ENCODE measurements at regions not wholly inside any gene's neighbourhood (a gene's known extent, or its start where the extent isn't known, plus 50 kb on each side); places are given as distances from the start of the nearest gene placed in this dataset.
"Not testable (repeated sequence)": the region's sequence is repeated elsewhere in the genome, so short reads cannot be mapped to it uniquely, and the experiment has no call there.

DNA sequence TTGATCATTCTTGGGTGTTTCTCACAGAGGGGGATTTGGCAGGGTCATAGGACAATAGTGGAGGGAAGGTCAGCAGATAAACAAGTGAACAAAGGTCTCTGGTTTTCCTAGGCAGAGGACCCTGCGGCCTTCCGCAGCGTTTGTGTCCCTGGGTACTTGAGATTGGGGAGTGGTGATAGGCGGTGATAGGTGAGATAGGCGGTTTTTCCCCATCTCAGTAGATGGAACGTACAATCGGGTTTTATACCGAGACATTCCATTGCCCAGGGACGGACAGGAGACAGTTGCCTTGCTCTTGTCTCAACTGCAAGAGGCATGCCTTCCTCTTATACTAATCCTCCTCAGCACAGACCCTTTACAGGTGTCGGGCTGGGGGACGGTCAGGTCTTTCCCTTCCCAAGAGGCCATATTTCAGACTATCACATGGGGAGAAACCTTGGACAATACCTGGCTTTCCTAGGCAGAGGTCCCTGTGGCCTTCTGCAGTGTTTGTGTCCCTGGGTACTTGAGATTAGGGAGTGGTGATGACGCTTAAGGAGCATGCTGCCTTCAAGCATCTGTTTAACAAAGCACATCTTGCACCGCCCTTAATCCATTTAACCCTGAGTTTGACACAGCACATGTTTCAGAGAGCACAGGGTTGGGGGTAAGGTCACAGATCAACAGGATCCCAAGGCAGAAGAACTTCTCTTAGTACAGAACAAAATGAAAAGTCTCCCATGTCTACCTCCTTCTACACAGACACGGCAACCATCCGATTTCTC, 86.2 kb downstream of the OR2B2 start:
- DNase-seq: peak; percentile 31

- peak; percentile 36 for DNase-seq
Measured at GRCh38 chr6:27825025-27825793, 87.0 kb downstream of the OR2B2 start.

DNA sequence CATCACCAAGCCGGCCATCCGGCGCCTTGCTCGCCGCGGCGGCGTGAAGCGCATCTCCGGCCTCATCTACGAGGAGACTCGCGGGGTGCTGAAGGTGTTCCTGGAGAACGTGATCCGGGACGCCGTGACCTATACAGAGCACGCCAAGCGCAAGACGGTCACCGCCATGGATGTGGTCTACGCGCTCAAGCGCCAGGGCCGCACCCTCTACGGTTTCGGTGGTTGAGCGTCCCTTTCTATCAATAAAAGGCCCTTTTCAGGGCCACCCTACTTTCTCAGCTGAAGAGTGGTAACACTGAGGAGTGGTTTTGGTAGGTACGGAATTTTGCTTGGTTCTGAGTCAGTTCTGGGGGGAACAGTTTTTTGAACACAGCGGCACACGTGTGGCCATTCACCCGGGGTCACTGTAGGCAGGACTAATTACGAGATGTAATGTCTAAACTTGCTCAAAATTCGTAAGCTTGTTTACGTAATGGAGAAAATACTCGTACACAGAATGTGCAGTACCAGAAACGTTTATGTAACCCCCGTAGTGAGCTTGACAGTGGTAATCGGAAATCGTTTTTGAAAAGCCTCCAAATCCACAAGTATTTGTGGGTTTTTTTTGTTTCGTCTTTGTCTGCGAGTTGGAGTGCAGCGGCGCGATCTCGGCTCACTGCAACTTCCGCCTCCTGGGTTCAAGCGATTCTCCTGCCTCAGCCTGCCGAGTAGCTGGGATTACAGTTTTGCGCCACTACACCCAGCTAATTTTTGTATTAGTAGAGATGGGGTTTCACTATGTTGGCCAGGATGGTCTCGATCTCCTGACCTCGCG, 87.8 kb downstream of the OR2B2 start:
- DNase-seq: peak; percentile 60

DNA sequence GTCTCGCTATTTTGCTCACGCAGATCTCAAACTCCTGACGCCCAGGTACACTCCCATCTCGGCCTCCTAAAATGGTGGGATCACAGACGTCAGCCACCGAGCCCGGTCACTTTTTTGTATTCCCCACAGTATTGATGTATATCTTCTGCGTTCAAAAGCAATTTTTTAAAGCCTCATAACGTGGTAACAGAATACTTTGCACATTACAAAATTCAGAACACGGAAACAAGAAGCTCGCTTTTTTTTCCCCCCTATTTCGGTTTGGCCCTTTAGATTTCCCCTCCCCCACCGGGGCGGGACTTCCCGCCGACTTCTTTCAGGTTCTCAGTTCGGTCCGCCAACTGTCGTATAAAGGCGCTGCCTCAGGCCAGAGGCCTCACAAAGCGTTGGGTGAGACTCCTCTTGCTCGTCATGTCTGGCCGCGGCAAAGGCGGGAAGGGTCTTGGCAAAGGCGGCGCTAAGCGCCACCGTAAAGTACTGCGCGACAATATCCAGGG, 88.4 kb downstream of the OR2B2 start:
- DNase-seq: peak; percentile 74

DNA sequence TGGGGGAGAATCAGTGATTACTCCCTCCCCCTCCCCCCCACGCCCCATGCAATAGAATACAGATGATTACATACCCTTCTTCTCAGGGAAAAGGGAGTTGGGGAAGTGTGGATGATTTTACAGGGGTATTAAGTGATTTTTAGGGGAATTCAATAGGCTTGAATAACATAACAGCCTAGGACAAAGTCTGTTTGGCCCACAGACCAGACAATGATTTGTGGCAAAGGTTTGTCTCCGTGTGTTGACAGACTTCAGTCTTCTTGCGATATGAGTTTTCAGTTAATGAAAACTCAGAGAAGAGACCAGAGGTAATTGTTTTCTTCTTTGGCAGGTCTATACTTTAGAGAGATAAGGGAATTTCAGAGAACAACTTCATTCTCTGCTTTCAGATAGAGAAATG, 95.3 kb downstream of the OR2B2 start:
- no peak for DNase-seq

DNA sequence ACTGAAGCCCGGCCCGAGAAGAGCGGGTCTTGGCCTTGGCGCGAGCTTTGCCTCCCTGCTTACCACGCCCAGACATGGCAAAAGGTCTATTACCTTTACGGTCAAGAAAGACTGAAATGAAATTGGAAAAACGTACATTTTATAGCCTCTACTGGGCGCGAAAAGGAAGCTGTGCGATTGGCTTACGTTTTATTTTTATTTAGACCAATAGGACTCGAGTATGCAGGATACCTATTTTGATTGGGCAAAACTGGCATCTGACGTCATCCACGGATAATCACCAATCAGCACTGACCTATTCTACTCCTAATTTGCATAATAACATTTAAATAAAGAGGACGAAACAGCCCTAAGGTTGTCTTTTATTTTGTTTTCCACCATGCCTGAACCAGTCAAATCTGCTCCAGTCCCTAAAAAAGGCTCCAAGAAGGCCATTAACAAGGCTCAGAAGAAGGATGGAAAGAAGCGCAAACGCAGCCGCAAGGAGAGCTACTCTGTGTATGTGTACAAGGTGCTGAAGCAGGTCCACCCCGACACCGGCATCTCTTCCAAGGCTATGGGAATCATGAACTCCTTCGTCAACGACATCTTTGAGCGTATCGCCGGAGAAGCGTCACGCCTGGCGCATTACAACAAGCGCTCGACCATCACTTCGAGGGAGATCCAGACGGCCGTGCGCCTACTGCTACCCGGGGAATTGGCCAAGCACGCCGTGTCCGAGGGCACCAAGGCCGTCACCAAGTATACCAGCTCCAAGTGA, 97.4 kb downstream of the OR2B2 start:
- DNase-seq: peak; percentile 91

- DNase-seq: not testable (repeated sequence)
Measured at GRCh38 chr6:27814415-27814664, 97.9 kb downstream of the OR2B2 start.

DNA sequence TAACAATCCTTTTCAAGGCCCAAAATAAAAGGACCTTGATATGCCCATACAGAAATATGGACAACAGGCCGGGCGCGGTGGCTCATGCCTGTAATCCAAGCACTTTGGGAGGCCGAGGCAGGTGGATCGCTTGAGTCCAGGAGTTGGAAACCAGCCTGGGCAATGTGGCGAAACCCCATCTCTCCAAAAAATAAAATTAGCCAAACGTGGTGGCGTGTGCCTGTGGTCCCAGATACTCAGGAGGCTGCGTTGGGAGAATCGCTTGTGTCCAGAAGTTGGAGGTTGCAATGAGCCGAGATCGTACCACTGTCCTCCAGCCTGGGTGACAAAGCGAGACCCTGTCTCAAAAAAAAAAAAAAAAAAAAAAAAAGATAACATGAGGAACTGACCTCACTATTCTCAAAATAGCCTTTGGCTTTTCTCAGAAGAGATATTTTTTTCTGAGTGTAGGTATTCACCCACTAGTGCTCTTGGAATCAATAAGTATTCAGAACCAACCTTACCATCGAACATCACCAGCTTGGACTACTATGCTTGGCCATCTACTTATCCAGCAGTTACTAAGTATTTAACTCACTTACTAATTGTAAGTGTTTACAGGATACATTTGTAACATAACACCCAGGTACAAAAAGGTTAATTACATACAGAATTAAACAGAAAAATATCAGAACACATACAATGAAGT, 99.2 kb downstream of the OR2B2 start:
- peak; percentile 30 for DNase-seq

DNA sequence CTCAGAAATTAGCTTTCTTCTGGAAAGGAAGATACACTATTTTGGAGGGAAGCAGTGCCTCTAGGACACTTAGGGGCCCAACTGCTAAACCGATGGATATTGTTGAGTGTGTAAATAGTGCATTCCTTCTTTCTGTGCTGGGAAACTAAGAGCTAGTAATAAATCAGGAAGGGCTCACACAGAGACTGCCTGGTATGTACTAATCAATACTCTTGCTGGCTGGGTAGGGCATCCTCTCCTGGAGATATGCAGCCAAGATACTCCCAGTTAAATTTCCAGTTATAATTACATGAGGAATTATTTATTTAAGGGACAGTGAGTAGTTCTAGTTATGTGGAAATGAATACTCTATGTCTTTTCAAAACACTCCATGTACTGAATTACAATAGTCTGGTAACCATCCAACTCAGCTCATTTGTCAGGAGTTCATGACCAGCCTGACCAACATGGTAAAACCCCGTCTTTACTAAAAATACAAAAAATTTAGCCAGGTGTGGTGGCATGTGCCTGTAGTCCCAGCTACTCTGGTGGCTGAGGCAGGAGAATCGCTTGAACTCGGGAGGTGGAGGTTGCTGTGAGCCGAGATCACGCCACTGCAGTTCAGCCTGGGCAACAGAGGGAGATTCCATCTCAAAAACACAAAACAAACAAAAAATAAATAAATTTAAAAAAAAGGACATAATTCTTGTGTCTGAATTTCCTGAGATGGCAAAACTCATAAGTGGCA, 100.0 kb downstream of the OR2B2 start:
- peak; percentile 19 for DNase-seq

DNA sequence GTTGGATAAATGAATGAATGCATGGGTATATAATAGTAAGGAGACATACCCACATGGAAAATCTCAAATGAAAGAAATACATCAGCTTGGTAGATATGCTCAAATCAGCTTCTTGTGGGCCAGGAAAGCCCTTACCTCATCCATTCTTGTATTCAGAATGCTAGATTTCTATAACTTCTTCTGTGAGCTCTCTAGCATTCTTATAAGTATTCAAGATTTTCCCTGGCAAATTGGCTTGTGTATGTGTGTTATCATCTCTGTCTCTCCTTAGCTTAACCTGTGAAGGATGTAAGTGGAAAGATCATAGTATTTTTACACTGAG, 100.8 kb downstream of the OR2B2 start:
- DNase-seq: no peak

GRCh38 chr6:27810768-27811450, 101.3 kb downstream of the OR2B2 start:
- DNase-seq: peak; percentile 35

- peak; percentile 94 for DNase-seq
Measured at GRCh38 chr6:27809939-27810767, 102.0 kb downstream of the OR2B2 start.

- no peak for DNase-seq
Measured at GRCh38 chr6:27809067-27809938, 102.9 kb downstream of the OR2B2 start.

GRCh38 chr6:27808242-27809066, 103.7 kb downstream of the OR2B2 start:
- DNase-seq: peak; percentile 50

GRCh38 chr6:27807441-27808241, 104.6 kb downstream of the OR2B2 start:
- DNase-seq: peak; percentile 93

DNA sequence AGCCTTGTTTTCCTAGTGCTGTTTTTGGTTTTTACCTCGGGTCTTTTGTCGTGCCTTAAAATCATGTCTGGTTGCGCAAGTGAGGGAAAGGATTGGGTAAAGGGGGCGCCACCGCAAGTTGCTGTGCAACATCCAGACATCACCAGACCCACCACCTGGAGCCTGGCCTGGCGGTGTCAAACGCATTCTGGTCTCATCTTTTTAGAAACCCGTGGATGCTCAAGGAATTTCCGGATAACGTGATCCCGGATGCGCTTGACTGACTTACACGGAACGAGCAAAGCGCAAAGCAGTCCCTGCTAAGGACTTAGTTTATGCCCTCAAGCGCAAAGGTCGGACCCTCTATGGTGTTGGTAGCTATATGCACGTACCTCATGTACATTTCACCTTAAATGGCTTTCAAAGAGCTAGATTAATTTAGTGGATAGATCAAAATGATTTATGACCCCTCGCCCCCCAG, 105.2 kb downstream of the OR2B2 start:
- peak; percentile 62 for DNase-seq

GRCh38 chr6:27805347-27805746, 106.8 kb downstream of the OR2B2 start:
- DNase-seq: no peak

All from NCI-H69 (cell line).